D721Med (cell line): ENCODE measurements at regions not wholly inside any gene's neighbourhood (a gene's known extent, or its start where the extent isn't known, plus 50 kb on each side); places are given as distances from the start of the nearest gene placed in this dataset.
"Not testable (repeated sequence)": the region's sequence is repeated elsewhere in the genome, so short reads cannot be mapped to it uniquely, and the experiment has no call there.

Experiments
- DNase-seq: peaks from one replicate; pipeline ENCODE4 v3.0.0; 2011; ENCODE audit warnings: low spot score; ENCODE audit not compliant: insufficient read length
- FAIRE-seq: peaks from 2 replicates; lab custom pipeline; 2011; peaks lifted over from hg19 to GRCh38; lab: Jason Lieb, UNC
- TF ChIP-seq, protein P1 (sequence below): IDR thresholded peaks from 2 replicates; pipeline ENCODE4 v1.5.1; 2012; ENCODE audit warnings: mild to moderate bottlenecking, control low read depth; ENCODE audit not compliant: insufficient read depth; ENCODE audit errors: missing control alignments

DNA sequence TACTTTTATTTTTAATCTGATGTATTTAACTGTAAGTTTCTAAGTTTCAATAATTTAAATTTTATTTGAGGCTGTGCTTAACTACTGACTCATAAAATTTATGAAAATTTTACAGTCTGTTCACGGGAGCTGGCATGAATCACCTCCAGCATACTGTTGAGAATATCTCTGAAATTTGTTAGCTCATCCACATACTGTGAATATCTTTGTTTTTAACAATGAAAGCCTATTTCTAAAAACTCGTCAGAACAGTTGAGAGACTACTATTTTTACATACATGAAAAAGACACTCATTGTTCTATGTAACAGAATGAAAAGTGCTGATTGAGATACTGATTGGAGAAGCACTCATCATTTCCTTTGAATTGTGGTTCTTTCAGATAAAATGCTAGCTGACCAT, 749.3 kb downstream of the TENT5A start:
- TF ChIP-seq, protein P1, sequence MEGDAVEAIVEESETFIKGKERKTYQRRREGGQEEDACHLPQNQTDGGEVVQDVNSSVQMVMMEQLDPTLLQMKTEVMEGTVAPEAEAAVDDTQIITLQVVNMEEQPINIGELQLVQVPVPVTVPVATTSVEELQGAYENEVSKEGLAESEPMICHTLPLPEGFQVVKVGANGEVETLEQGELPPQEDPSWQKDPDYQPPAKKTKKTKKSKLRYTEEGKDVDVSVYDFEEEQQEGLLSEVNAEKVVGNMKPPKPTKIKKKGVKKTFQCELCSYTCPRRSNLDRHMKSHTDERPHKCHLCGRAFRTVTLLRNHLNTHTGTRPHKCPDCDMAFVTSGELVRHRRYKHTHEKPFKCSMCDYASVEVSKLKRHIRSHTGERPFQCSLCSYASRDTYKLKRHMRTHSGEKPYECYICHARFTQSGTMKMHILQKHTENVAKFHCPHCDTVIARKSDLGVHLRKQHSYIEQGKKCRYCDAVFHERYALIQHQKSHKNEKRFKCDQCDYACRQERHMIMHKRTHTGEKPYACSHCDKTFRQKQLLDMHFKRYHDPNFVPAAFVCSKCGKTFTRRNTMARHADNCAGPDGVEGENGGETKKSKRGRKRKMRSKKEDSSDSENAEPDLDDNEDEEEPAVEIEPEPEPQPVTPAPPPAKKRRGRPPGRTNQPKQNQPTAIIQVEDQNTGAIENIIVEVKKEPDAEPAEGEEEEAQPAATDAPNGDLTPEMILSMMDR = no peak
- DNase-seq (no peak), FAIRE-seq (peak; percentile 78)

DNA sequence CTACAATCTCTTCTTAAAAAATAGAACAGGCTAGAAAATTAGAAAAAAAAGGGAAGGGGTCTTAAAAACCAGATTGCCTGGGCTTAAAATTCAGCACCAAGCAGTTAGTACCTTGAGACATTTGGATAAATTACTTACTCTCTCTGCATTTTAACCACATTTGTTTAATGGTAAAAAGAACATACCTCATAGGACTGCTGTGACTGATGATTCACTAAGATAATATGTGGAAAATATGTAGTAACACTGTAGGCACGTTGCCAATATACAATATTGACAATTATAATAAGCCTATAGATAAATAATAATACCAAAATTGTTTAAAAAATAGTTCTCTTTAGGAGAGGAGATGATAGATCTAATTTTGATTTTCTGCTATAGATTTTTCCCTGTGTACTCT, 750.4 kb downstream of the TENT5A start:
- FAIRE-seq (no peak), DNase-seq (no peak)
- TF ChIP-seq, protein P1 = no peak

DNA sequence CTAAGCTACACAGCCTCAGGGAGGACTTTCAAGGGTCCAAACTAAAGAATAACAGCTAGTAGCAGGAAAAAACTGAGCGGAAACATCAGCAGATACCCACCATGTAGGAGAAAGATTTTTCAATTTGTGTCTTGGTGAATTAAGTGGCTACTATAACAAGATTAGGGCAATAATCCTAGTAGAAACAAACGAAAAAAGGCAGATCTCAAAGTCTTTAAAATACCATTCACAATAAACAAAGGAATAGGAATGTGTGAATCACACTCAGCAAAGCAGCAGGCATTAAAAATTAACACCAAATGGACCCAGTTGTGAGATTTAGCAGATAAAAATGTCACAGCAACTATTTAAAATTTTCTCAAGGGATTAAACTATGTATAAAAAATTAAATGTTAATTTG, 761.2 kb downstream of the TENT5A start:
- peak; percentile 29 for FAIRE-seq
- no peak for DNase-seq
- TF ChIP-seq, protein P1 = no peak

DNA sequence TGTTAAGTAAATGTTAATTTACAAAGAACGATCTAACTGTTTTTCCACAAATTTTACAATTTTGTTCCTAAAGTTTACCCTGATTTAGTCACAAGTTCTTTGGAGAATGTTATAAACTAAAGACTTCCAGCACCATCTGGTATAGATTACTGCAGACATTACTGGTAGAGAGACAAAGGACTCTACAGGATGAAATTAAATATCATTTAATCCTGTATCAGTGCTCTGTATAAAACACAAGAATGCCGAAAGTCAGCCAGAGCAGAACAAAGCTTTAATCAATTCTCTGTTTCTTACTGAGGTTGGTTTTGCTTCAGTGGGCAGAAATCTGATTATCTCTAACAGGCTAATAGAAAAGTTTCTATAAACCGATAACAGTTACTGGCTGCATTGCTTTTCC, 763.6 kb downstream of the TENT5A start:
- peak; percentile 44 for FAIRE-seq
- DNase-seq = no peak
- TF ChIP-seq, protein P1 = no peak

DNA sequence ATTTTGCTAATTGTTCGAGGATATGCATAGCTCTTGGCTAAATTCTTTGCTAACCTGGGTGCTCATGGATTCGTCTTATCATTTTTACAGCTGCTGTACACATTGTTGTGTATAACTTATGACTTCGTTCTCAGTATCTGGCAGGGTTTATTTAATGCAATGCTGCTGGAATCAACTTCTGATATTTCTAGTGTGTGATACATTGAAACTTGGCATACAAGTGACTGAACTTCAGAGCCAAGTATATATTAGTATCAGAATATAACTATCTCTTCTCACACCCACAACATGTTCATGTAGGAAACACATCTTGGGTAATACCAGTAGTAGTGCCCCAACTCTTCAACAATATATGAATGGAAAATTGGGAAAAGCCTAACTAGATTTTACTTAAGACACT, 764.2 kb downstream of the TENT5A start:
- DNase-seq (no peak), FAIRE-seq (peak; percentile 32)
- TF ChIP-seq, protein P1 = no peak

DNA sequence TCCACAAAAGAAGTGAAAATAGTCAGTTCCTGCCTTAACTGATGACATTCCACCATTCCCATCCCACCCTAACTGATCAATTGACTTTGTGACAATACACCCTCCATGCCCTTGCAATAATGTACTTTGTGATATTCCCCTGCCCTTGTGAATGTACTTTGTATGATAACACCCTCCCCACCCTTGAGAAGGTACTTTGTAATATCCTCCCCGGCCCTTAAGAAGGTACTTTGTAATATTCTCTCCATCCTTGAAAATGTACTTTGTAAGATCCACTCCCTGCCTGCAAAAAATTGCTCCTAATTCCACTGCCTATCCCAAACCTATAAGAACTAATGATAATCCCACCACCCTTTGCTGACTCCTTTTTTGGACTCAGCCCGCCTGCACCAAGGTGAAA, 771.3 kb downstream of the TENT5A start:
- FAIRE-seq, DNase-seq: not testable (repeated sequence)

DNA sequence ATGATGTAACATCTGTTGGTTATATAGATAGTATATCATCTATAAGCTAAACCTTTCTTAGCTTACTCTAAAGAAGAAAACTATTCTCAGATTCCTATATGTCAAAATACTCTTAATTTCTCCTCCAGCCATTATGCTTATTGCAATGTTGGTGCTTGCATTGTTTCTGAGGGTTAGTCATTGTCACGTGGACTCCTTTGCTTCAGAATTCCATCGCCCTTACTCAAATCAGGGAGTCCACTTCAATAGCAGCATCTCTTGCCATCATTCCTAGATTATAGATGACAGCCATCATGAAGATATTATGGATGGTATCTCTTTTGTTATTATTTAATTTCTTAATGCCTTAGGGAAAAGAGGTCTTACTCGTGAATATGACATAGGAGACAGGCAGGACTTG, 776.1 kb downstream of the TENT5A start:
- TF ChIP-seq, protein P1 = no peak
- no peak for FAIRE-seq
- no peak for DNase-seq

DNA sequence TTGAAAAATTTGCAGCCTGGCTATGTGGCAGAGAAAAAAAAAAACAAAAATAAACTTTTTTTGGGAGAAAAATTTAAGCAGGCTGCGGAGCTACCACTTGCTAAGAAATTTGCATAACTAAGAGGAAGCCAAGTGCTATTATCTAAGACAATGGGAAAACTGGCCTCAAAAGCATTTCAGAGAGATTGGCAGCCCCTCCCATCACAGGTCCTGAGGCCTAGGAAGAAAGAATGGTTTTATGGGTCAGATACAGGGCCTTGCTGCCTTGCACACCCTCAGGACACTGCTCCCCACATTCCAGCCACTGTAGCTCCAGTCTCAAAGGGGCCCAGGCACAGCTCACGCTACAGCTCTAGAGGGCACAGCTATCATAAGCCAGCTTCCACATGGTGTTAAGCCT, 777.9 kb downstream of the TENT5A start:
- DNase-seq (no peak), FAIRE-seq (no peak)
- TF ChIP-seq, protein P1 = no peak
